ENCODE measurements at regions not wholly inside any gene's neighbourhood (a gene's known extent, or its start where the extent isn't known, plus 50 kb on each side); places are given as distances from the start of the nearest gene placed in this dataset.

DNA sequence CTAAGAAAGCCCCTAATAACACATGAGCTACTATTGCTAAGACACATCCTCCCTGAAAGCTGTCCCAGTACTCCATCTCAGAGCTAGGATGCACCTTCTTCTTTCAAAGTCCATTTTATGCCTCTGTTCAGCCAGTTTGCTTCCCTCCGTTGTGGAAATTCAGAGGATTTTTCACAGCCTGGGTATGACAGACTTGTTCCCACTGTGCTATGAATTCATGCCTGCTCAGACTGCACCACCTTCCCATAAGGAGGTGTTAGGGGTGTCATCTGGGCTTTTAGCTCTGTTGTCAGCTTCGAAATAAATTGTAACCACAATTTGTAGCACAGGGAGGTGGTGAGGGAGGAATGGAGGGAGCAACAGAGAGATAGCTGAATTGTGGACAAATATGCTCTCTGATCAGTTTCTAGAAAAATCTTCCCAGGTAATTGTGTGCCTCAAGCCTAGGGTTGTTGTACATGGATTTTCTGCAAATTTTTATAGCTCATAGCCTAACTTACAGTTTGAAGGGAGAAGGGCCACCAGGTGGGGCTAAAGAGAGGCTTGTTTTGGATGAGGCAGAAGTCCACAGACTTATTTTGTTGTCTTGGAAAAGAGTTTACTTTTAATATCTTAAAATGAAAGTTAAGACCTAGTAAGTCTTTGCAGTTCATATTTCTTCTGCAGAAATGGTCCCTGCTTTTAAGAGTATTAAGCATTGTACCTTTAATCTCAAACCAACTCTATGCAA is 462.0 kb downstream of the PDCD6IP start:
- Mint-ChIP-seq H3K9me3 (no peaks in the 10 kb centered on the region), H3K36me3 (no peaks in the 10 kb centered on the region)

DNA sequence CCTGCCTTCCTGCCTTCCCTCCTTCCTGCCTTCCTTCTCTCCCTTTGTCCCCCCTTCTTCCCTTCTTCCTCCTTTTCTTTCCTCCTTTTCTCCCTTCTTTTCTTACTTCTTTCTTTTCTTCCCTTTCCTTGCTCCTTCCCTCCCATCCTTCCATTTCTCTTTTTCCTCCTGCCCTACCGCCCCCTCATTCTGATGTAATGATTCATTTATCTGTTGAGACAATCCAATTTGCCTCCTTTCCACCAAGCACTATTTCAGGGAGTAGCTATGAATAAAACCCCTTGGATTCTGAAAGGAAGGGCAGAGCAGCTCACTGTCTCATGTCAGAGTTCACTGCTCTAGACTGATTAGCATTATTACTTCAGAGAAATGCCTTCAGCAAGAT is 462.6 kb downstream of the PDCD6IP start:
- no peak overlapping the region for H3K4me3 Mint-ChIP-seq
- no peak overlapping the region for H3K27ac Mint-ChIP-seq
- no peaks in the 10 kb centered on the region for H3K36me3 Mint-ChIP-seq
- no peaks in the 10 kb centered on the region for H3K9me3 Mint-ChIP-seq
- ATAC-seq (no peak), DNase-seq (ENCODE audit: low spot score in 2 of 2) (no peak)
- H3K4me1 Mint-ChIP-seq = no peaks in the 10 kb centered on the region

More for the DNA sequence above, 462.0 kb downstream of the PDCD6IP start:
- DNase-seq (ENCODE audit: low spot score in 2 of 2) (no peak), ATAC-seq (no peak)
- no peak overlapping the region for H3K27ac Mint-ChIP-seq
- no peaks in the 10 kb centered on the region for H3K4me1 Mint-ChIP-seq
- no peak overlapping the region for H3K4me3 Mint-ChIP-seq

DNA sequence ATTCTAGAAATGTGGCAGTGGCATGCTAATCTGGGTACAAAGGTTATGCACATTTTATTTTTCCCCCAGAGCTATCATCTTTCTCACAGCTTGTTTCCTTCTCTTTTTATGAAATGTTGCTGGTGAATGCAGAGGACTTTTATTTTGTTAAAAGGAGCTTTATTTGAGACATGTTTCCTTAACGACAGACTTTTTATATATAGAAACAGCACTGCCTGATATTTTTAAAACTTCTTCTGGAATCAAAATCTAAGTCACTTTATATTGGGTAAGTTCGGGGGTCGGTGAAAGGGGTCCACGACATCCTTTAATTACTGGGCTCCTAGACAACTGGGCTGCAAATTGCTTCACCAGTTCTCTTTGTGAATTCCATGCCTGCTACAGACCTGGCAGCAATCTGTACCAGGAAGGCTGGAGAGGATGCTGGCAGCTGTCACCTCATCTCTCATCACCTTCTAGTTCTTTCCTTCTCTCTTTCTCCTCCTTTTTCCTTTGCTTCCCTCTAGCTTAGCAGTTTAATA is 464.7 kb downstream of the PDCD6IP start:
- DNase-seq (ENCODE audit: low spot score in 2 of 2) (no peak), ATAC-seq (no peak)
- H3K4me1 Mint-ChIP-seq = no peaks in the 10 kb centered on the region

GRCh38 chr3:34264337-34265041 is 466.1 kb downstream of the PDCD6IP start:
- no peak overlapping the region for H3K27ac Mint-ChIP-seq
- DNase-seq (ENCODE audit: low spot score in 2 of 2) = no peak
- H3K4me3 Mint-ChIP-seq = no peak overlapping the region
- no peaks in the 10 kb centered on the region for H3K9me3 Mint-ChIP-seq
- H3K36me3 Mint-ChIP-seq = no peaks in the 10 kb centered on the region
- H3K4me1 Mint-ChIP-seq = no peaks in the 10 kb centered on the region
- no peak for ATAC-seq

More for the DNA sequence above, 464.7 kb downstream of the PDCD6IP start:
- H3K27ac Mint-ChIP-seq = no peak overlapping the region
- H3K36me3 Mint-ChIP-seq = no peaks in the 10 kb centered on the region
- H3K9me3 Mint-ChIP-seq = no peaks in the 10 kb centered on the region
- H3K4me3 Mint-ChIP-seq = no peak overlapping the region

DNA sequence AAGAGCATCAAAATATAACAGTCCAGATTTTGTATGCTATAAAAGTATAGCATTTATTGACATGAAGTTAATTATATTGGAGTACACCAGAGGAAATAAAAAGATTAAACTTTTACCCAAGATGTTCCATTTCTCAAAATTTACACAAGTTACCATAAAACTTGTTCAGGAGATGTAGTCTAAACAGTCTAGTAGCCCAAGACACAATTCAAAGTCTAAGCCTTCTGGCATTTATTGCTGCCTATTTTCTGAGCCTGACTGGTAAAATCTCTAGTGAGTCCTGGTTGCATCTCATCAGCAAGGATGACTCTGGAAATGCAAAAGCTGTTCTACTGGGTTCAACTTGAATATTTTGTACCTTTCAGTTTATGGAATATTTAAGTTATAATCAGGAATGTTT is 468.7 kb downstream of the PDCD6IP start:
- Mint-ChIP-seq H3K27ac (no peak overlapping the region), H3K9me3 (no peaks in the 10 kb centered on the region), H3K36me3 (no peaks in the 10 kb centered on the region), H3K4me1 (no peaks in the 10 kb centered on the region), H3K4me3 (no peak overlapping the region)
- no peak for DNase-seq (ENCODE audit: low spot score in 2 of 2)
- ATAC-seq = no peak

DNA sequence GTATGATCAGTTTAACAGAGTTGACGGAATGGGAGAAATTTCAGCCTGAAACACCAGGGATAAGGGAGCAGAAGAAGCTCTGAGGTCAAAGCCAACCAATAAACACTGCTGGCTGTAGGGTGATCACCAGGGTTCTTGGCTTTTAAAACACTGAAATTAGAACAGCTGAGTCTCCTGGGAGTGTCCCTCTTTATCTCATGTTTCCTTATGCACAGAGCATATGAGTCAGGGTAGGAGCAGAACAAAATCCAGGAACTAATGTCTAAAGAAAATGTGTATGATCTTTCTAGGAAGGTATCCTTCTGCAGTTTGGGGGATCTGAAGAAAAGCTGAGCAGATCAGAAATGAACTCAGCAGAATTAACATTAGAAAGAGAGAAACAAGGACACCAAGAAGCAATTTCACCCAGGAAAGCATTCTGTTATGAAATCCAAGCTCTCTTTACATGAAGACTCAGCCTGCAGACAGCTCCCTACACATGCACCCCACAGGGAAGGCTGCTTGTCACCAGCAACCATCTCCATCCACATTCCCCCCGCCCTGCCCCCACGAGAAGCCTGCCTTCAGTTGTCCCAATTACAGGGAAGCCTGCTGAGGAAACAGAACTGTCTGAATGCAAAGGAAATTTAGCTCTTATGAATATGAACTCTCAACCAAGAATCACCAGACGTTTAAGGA is 469.7 kb downstream of the PDCD6IP start:
- Mint-ChIP-seq H3K27ac (no peak overlapping the region), H3K36me3 (no peaks in the 10 kb centered on the region), H3K4me3 (no peak overlapping the region), H3K4me1 (no peaks in the 10 kb centered on the region), H3K9me3 (no peaks in the 10 kb centered on the region)
- no peak for ATAC-seq
- DNase-seq (ENCODE audit: low spot score in 2 of 2) = no peak

DNA sequence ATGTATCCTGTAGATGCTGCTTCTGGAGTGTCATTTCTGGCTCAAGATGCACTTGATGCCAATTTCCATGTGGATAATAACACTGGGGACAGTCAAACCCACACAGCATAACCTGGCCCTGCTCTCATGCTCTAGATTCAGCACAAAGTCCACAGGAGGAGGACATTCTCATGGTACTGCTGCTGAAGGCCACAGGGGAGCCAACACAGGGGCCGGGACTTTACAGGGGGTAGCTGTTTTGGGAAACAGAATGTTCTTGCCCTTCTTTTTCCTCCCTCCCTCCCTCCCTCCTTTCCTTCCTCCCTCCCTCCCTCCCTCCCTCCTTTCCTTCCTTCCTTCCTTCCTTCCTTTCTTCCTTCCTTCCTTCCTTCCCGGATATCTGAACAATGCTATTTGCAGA is 477.4 kb downstream of the PDCD6IP start:
- no peak for DNase-seq (ENCODE audit: low spot score in 2 of 2)
- Mint-ChIP-seq H3K36me3 (no peaks in the 10 kb centered on the region), H3K4me3 (no peak overlapping the region), H3K4me1 (no peaks in the 10 kb centered on the region), H3K9me3 (peaks cover 2% of the 10 kb centered on the region), H3K27ac (no peak overlapping the region)
- no peak for ATAC-seq

GRCh38 chr3:34276342-34276741 is 477.9 kb downstream of the PDCD6IP start:
- no peak for ATAC-seq
- Mint-ChIP-seq H3K4me3 (no peak overlapping the region), H3K36me3 (no peaks in the 10 kb centered on the region), H3K27ac (no peak overlapping the region), H3K4me1 (no peaks in the 10 kb centered on the region), H3K9me3 (peaks cover 2% of the 10 kb centered on the region)
- DNase-seq (ENCODE audit: low spot score in 2 of 2) = no peak

DNA sequence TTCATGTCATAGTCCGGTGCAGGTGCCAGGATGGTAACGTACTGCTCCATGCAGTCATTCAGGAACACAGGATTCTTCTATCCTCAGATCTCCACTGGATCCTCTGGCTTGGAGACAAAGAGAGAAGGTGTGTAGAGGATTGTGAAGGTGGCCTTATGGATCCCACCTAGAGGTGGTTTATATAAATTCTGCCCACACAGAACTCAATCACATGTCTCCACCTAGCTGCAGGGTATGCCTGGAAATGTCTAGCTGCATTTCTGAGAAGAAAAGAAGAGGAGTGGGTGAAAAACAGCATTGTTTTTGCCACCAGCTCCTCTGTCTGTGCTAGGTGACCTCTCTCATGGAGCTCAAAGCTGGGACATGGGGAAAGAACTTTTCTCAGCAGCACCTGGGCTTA is 478.7 kb downstream of the PDCD6IP start:
- H3K27ac Mint-ChIP-seq = no peak overlapping the region
- H3K4me3 Mint-ChIP-seq = no peak overlapping the region
- DNase-seq (ENCODE audit: low spot score in 2 of 2) = no peak
- no peaks in the 10 kb centered on the region for H3K4me1 Mint-ChIP-seq
- peaks cover 2% of the 10 kb centered on the region for H3K9me3 Mint-ChIP-seq
- no peaks in the 10 kb centered on the region for H3K36me3 Mint-ChIP-seq
- ATAC-seq = no peak

- H3K27ac Mint-ChIP-seq = no peak overlapping the region
- H3K4me1 Mint-ChIP-seq = no peaks in the 10 kb centered on the region
- ATAC-seq = no peak
- H3K36me3 Mint-ChIP-seq = no peaks in the 10 kb centered on the region
- H3K4me3 Mint-ChIP-seq = no peak overlapping the region
- no peak for DNase-seq (ENCODE audit: low spot score in 2 of 2)
- no peaks in the 10 kb centered on the region for H3K9me3 Mint-ChIP-seq
Measured at GRCh38 chr3:34279901-34280300, 481.5 kb downstream of the PDCD6IP start.

DNA sequence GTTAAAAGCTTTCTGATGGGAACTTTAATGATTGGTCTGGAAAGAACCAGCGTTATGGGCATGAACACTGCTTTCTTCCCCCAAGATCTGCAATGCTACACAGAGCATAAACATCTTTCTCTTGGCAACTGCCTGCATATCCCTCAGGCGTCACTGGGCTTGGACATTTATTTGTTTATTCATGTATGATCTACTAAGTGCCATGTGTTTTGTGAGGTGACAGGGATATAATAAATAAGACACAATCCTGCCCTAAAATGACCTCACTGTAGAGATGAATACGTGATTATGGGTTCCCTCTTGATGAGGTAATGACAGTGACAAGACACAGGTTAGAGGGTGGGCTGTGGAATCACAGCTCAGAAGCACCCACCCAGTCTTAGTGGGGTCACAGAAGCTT is 485.3 kb downstream of the PDCD6IP start:
- Mint-ChIP-seq H3K4me3 (no peak overlapping the region), H3K9me3 (peaks cover 4% of the 10 kb centered on the region), H3K27ac (no peak overlapping the region), H3K36me3 (no peaks in the 10 kb centered on the region), H3K4me1 (no peaks in the 10 kb centered on the region)
- DNase-seq (ENCODE audit: low spot score in 2 of 2) (no peak), ATAC-seq (no peak)

- Mint-ChIP-seq H3K9me3 (peaks cover 4% of the 10 kb centered on the region), H3K4me3 (no peak overlapping the region), H3K4me1 (no peaks in the 10 kb centered on the region), H3K36me3 (no peaks in the 10 kb centered on the region), H3K27ac (no peak overlapping the region)
- no peak for ATAC-seq
- DNase-seq (ENCODE audit: low spot score in 2 of 2) = no peak
Measured at GRCh38 chr3:34284959-34285826, 486.8 kb downstream of the PDCD6IP start.

DNA sequence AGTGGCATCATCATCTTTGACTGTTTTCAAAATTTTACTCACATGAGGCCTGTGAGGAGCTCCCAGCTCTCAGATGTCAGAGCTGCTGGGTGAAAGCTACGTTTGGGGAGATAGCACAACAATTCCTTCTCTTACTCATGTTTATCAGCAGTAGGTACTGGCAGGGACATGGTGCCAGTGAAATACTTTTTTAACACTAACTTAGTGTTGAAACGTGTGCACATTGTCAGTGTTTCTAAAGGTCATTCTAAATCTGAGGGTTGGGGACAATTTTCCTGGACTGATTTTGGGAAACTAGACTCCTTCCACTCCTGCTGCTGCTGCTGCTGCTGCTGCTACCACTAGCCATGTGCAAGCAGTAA is 487.4 kb downstream of the PDCD6IP start:
- no peaks in the 10 kb centered on the region for H3K36me3 Mint-ChIP-seq
- H3K27ac Mint-ChIP-seq = no peak overlapping the region
- DNase-seq (ENCODE audit: low spot score in 2 of 2) = no peak
- no peak overlapping the region for H3K4me3 Mint-ChIP-seq
- no peak for ATAC-seq
- no peaks in the 10 kb centered on the region for H3K4me1 Mint-ChIP-seq
- peaks cover 4% of the 10 kb centered on the region for H3K9me3 Mint-ChIP-seq

- ATAC-seq = no peak
- Mint-ChIP-seq H3K9me3 (no peaks in the 10 kb centered on the region), H3K4me3 (no peak overlapping the region), H3K4me1 (no peaks in the 10 kb centered on the region), H3K36me3 (no peaks in the 10 kb centered on the region), H3K27ac (no peak overlapping the region)
- DNase-seq (ENCODE audit: low spot score in 2 of 2) = no peak
Measured at GRCh38 chr3:34292605-34293300, 494.3 kb downstream of the PDCD6IP start.

Measured in stimulated activated effector memory CD8-positive, alpha-beta T cell treated with anti-CD3 and anti-CD28 coated beads, Interleukin-12 subunit alpha, Interleukin-12 subunit beta, amount 100 ng/mL, for 72 hours (primary cell).